ENCODE measurements at regions not wholly inside any gene's neighbourhood (a gene's known extent, or its start where the extent isn't known, plus 50 kb on each side); places are given as distances from the start of the nearest gene placed in this dataset.

DNA sequence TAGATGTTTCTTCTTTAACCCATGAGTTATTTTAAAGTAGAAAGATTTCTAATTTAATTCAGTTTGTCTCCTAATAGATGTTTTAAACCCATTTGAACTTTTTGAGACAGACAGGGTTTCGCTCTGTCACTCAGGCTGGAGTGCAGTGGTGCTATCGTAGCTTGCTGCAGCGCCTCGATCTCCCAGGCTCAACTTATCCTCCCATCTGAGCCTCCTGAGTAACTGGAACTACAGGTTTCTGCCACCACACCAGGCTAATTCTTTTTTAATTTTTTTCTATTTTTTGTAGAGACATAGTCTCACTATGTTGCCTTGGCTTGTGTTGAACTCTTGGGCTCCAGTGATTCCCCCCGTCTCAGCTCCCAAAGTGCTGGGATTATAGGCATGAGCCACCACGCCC, 53.0 kb upstream of the RAB18 start:
- Histone ChIP-seq H3K4me3 (ENCODE audit: low read length in 3 of 3) (no peak overlapping the region), H3K9ac (ENCODE audit: low read length in 3 of 3) (no peak overlapping the region), H3K27ac (ENCODE audit: low read depth in 2 of 2, low read length in 2 of 2) (no peak overlapping the region), H3K36me3 (ENCODE audit: control insufficient read depth in 2 of 3, insufficient read depth in 3 of 3, low read length in 3 of 3) (no peaks in the 10 kb centered on the region), H3K9me3 (ENCODE audit: control insufficient read depth in 2 of 3, insufficient read depth in 1 of 3, low read length in 3 of 3) (no peaks in the 10 kb centered on the region), H3K4me1 (ENCODE audit: control insufficient read depth in 2 of 3, insufficient read depth in 2 of 3, low read depth in 1 of 3, low read length in 3 of 3) (no peaks in the 10 kb centered on the region), H3K27me3 (ENCODE audit: control insufficient read depth, insufficient read depth, low read length) (no peaks in the 10 kb centered on the region)
- DNase-seq (no peak), FAIRE-seq (no peak)
- TF ChIP-seq CTCF (IDR thresholded peaks at IDR 0.05; ENCODE audit: borderline replicate concordance, extremely low read depth, insufficient read depth) = no peak
- intact Hi-C loops (cut with DNase I) = no loop called here

GRCh38 chr10:27450225-27450624, 53.9 kb upstream of the RAB18 start:
- FAIRE-seq (peak; percentile 39), DNase-seq (no peak)
- intact Hi-C loops (cut with DNase I) = no loop called here
- TF ChIP-seq CTCF (IDR thresholded peaks at IDR 0.05; ENCODE audit: borderline replicate concordance, extremely low read depth, insufficient read depth) = no peak
- Histone ChIP-seq H3K36me3 (ENCODE audit: control insufficient read depth in 2 of 3, insufficient read depth in 3 of 3, low read length in 3 of 3) (no peaks in the 10 kb centered on the region), H3K4me3 (ENCODE audit: low read length in 3 of 3) (no peak overlapping the region), H3K9ac (ENCODE audit: low read length in 3 of 3) (no peak overlapping the region), H3K27ac (ENCODE audit: low read depth in 2 of 2, low read length in 2 of 2) (no peak overlapping the region), H3K27me3 (ENCODE audit: control insufficient read depth, insufficient read depth, low read length) (no peaks in the 10 kb centered on the region), H3K9me3 (ENCODE audit: control insufficient read depth in 2 of 3, insufficient read depth in 1 of 3, low read length in 3 of 3) (no peaks in the 10 kb centered on the region), H3K4me1 (ENCODE audit: control insufficient read depth in 2 of 3, insufficient read depth in 2 of 3, low read depth in 1 of 3, low read length in 3 of 3) (no peaks in the 10 kb centered on the region)

- Histone ChIP-seq H3K4me3 (ENCODE audit: low read length in 3 of 3) (no peak overlapping the region), H3K9ac (ENCODE audit: low read length in 3 of 3) (no peak overlapping the region), H3K27ac (ENCODE audit: low read depth in 2 of 2, low read length in 2 of 2) (no peak overlapping the region), H3K9me3 (ENCODE audit: control insufficient read depth in 2 of 3, insufficient read depth in 1 of 3, low read length in 3 of 3) (no peaks in the 10 kb centered on the region), H3K27me3 (ENCODE audit: control insufficient read depth, insufficient read depth, low read length) (no peaks in the 10 kb centered on the region), H3K36me3 (ENCODE audit: control insufficient read depth in 2 of 3, insufficient read depth in 3 of 3, low read length in 3 of 3) (no peaks in the 10 kb centered on the region), H3K4me1 (ENCODE audit: control insufficient read depth in 2 of 3, insufficient read depth in 2 of 3, low read depth in 1 of 3, low read length in 3 of 3) (no peaks in the 10 kb centered on the region)
- FAIRE-seq (no peak), DNase-seq (no peak)
- intact Hi-C loops (cut with DNase I) = no loop called here
- TF ChIP-seq CTCF (IDR thresholded peaks at IDR 0.05; ENCODE audit: borderline replicate concordance, extremely low read depth, insufficient read depth) = no peak
These were observed 54.5 kb upstream of the RAB18 start for GRCh38 chr10:27449571-27449970.

DNA sequence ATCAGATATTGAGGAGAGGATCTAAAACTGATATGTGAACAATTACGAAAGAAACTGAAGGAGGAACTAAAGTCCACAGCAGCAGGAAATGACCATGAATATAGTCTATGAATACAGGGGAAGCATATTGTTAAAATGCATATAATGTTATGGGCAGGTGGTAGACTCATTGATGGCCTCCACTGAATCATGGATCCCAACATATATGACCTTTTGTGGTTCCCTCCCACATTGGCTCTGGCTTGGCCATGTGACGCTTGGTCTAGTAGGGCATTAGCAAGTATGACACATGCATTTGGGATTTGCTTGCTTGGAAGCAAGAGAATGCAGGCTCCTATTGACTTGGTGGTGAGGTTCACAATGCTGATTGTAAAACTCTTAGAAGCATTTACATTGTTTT, 55.2 kb upstream of the RAB18 start:
- no peak overlapping the region for H3K27ac ChIP-seq (ENCODE audit: low read depth in 2 of 2, low read length in 2 of 2)
- no peak overlapping the region for H3K9ac ChIP-seq (ENCODE audit: low read length in 3 of 3)
- no peaks in the 10 kb centered on the region for H3K9me3 ChIP-seq (ENCODE audit: control insufficient read depth in 2 of 3, insufficient read depth in 1 of 3, low read length in 3 of 3)
- H3K4me1 ChIP-seq (ENCODE audit: control insufficient read depth in 2 of 3, insufficient read depth in 2 of 3, low read depth in 1 of 3, low read length in 3 of 3) = no peaks in the 10 kb centered on the region
- intact Hi-C loops (cut with DNase I) = no loop called here
- no peak overlapping the region for H3K4me3 ChIP-seq (ENCODE audit: low read length in 3 of 3)
- FAIRE-seq (no peak), DNase-seq (no peak)
- H3K36me3 ChIP-seq (ENCODE audit: control insufficient read depth in 2 of 3, insufficient read depth in 3 of 3, low read length in 3 of 3) = no peaks in the 10 kb centered on the region
- no peak for TF ChIP-seq CTCF (IDR thresholded peaks at IDR 0.05; ENCODE audit: borderline replicate concordance, extremely low read depth, insufficient read depth)
- no peaks in the 10 kb centered on the region for H3K27me3 ChIP-seq (ENCODE audit: control insufficient read depth, insufficient read depth, low read length)
